Activated CD4-positive, alpha-beta T cell treated with anti-CD3 and anti-CD28 coated beads for 36 hours (primary cell): ENCODE measurements at regions not wholly inside any gene's neighbourhood (a gene's known extent, or its start where the extent isn't known, plus 50 kb on each side); places are given as distances from the start of the nearest gene placed in this dataset.
"Not testable (repeated sequence)": the region's sequence is repeated elsewhere in the genome, so short reads cannot be mapped to it uniquely, and the experiment has no call there.

ENCODE experiments used
- ATAC-seq: fragments of 200-7000 bp; cut with Tn5 transposase; one replicate; pipeline ENCODE4 v1.10.0; 2021; ENCODE audit warnings: mild to moderate bottlenecking, moderate library complexity
- CTCF ChIA-PET: fragments of 350-600 bp; sonication (Branson Sonifier 250); formaldehyde crosslinking; loops from one replicate; lab custom pipeline; 2021; ENCODE audit warnings: antibody characterized with exemption; lab: Charles Lee
- POLR2A ChIA-PET: fragments of 350-600 bp; sonication (Branson Sonifier 250); formaldehyde crosslinking; loops from one replicate; lab custom pipeline; 2021; ENCODE audit warnings: antibody characterized with exemption, inconsistent platforms; lab: Charles Lee
- DNase-seq: peaks from one replicate; pipeline ENCODE4 v3.0.0-alpha.2; 2020
- H3K27ac Mint-ChIP-seq: one replicate; pipeline ENCODE4 v1.8.0; 2021; ENCODE audit warnings: mixed read lengths
- H3K27me3 Mint-ChIP-seq: one replicate; pipeline ENCODE4 v1.8.0; 2021; ENCODE audit warnings: mixed read lengths
- H3K36me3 Mint-ChIP-seq: one replicate; pipeline ENCODE4 v1.8.0; 2021; ENCODE audit warnings: low read depth, mixed read lengths
- H3K4me1 Mint-ChIP-seq: one replicate; pipeline ENCODE4 v1.8.0; 2021; ENCODE audit warnings: mixed read lengths
- H3K4me3 Mint-ChIP-seq: one replicate; pipeline ENCODE4 v1.8.0; 2021; ENCODE audit warnings: mild to moderate bottlenecking, moderate library complexity, mixed read lengths
- H3K9me3 Mint-ChIP-seq: one replicate; pipeline ENCODE4 v1.8.0; 2021; ENCODE audit warnings: low read depth, mixed read lengths
- intact Hi-C, 2 experiments: fragments of 100-400 bp; cut with DNase I in 1 of 2; cut with micrococcal nuclease in 1 of 2; formaldehyde crosslinking; loops; one replicate each; pipeline versions ENCODE4 v1.14.2 to v1.15.1; 2022 to 2024; cut with DNase I, micrococcal nuclease

- DNase-seq, H3K4me3 Mint-ChIP-seq, H3K36me3 Mint-ChIP-seq, POLR2A ChIA-PET, ATAC-seq, CTCF ChIA-PET, intact Hi-C loops, H3K27me3 Mint-ChIP-seq: not testable (repeated sequence)
- peaks cover 14% of the 10 kb centered on the region for H3K4me1 Mint-ChIP-seq
- H3K27ac Mint-ChIP-seq, result peak overlapping the region; percentile 44
- peaks cover 11% of the 10 kb centered on the region for H3K9me3 Mint-ChIP-seq
Observed at GRCh38 chr20:30164389-30164788, 1093.1 kb upstream of the DEFB115 start.

- Mint-ChIP-seq H3K4me1 (peaks cover 14% of the 10 kb centered on the region), H3K36me3 (peaks cover 2% of the 10 kb centered on the region), H3K27me3 (no peaks in the 10 kb centered on the region), H3K9me3 (peaks cover 10% of the 10 kb centered on the region), H3K4me3 (no peak overlapping the region), H3K27ac (no peak overlapping the region)
- no peak for DNase-seq
- CTCF ChIA-PET, result no interaction called here
- intact Hi-C loops, result no loop called here
- POLR2A ChIA-PET, result no interaction called here
- no peak for ATAC-seq
Observed at GRCh38 chr20:30167540-30167939, 1089.9 kb upstream of the DEFB115 start.

GRCh38 chr20:30168025-30168799, 1089.3 kb upstream of the DEFB115 start:
- no peak for ATAC-seq
- POLR2A ChIA-PET, result no interaction called here
- peak; percentile 19 for DNase-seq

GRCh38 chr20:30168800-30169138, 1088.7 kb upstream of the DEFB115 start:
- no peak for ATAC-seq
- intact Hi-C loops, result no loop called here

More at GRCh38 chr20:30168025-30168799, 1089.3 kb upstream of the DEFB115 start:
- Mint-ChIP-seq H3K36me3 (peaks cover 2% of the 10 kb centered on the region), H3K4me1 (peaks cover 14% of the 10 kb centered on the region), H3K27ac (no peak overlapping the region), H3K4me3 (no peak overlapping the region), H3K27me3 (no peaks in the 10 kb centered on the region), H3K9me3 (peaks cover 10% of the 10 kb centered on the region)
- intact Hi-C loops, result no loop called here
- CTCF ChIA-PET, result no interaction called here

GRCh38 chr20:30175681-30176080, 1081.8 kb upstream of the DEFB115 start:
- Mint-ChIP-seq H3K27me3 (no peaks in the 10 kb centered on the region), H3K4me3 (no peak overlapping the region), H3K9me3 (peaks cover 1% of the 10 kb centered on the region), H3K36me3 (no peaks in the 10 kb centered on the region), H3K4me1 (no peaks in the 10 kb centered on the region), H3K27ac (no peak overlapping the region)
- intact Hi-C loops, result no loop called here
- POLR2A ChIA-PET, result no interaction called here
- no peak for DNase-seq
- ATAC-seq, result no peak
- CTCF ChIA-PET, result no interaction called here

More at GRCh38 chr20:30168800-30169138, 1088.7 kb upstream of the DEFB115 start:
- DNase-seq, result no peak
- no peak overlapping the region for H3K4me3 Mint-ChIP-seq
- H3K9me3 Mint-ChIP-seq, result peaks cover 10% of the 10 kb centered on the region
- H3K36me3 Mint-ChIP-seq, result peaks cover 2% of the 10 kb centered on the region
- POLR2A ChIA-PET, result no interaction called here
- CTCF ChIA-PET, result no interaction called here
- H3K27me3 Mint-ChIP-seq, result no peaks in the 10 kb centered on the region
- H3K27ac Mint-ChIP-seq, result no peak overlapping the region
- peaks cover 14% of the 10 kb centered on the region for H3K4me1 Mint-ChIP-seq

GRCh38 chr20:30183124-30183523, 1074.3 kb upstream of the DEFB115 start:
- POLR2A ChIA-PET, CTCF ChIA-PET, intact Hi-C loops, H3K36me3 Mint-ChIP-seq, DNase-seq, H3K4me3 Mint-ChIP-seq, H3K4me1 Mint-ChIP-seq, H3K27me3 Mint-ChIP-seq, H3K27ac Mint-ChIP-seq, H3K9me3 Mint-ChIP-seq, ATAC-seq: not testable (repeated sequence)

- DNase-seq, intact Hi-C loops, H3K27ac Mint-ChIP-seq, CTCF ChIA-PET, POLR2A ChIA-PET, H3K36me3 Mint-ChIP-seq, H3K27me3 Mint-ChIP-seq, H3K4me3 Mint-ChIP-seq, H3K9me3 Mint-ChIP-seq, H3K4me1 Mint-ChIP-seq, ATAC-seq: not testable (repeated sequence)
Observed at GRCh38 chr20:30191785-30192184, 1065.7 kb upstream of the DEFB115 start.

- H3K36me3 Mint-ChIP-seq, H3K4me3 Mint-ChIP-seq, POLR2A ChIA-PET, H3K4me1 Mint-ChIP-seq, H3K27me3 Mint-ChIP-seq, H3K27ac Mint-ChIP-seq, intact Hi-C loops, ATAC-seq, H3K9me3 Mint-ChIP-seq, CTCF ChIA-PET, DNase-seq: not testable (repeated sequence)
Observed at GRCh38 chr20:30234477-30234876, 1023.0 kb upstream of the DEFB115 start.

GRCh38 chr20:30275073-30275472, 982.4 kb upstream of the DEFB115 start:
- DNase-seq, H3K4me1 Mint-ChIP-seq, H3K9me3 Mint-ChIP-seq, H3K27ac Mint-ChIP-seq, POLR2A ChIA-PET, H3K4me3 Mint-ChIP-seq, H3K36me3 Mint-ChIP-seq, H3K27me3 Mint-ChIP-seq, ATAC-seq, CTCF ChIA-PET, intact Hi-C loops: not testable (repeated sequence)

- Mint-ChIP-seq H3K27ac (no peak overlapping the region), H3K36me3 (no peaks in the 10 kb centered on the region), H3K4me3 (no peak overlapping the region), H3K9me3 (peaks cover 5% of the 10 kb centered on the region), H3K27me3 (no peaks in the 10 kb centered on the region), H3K4me1 (no peaks in the 10 kb centered on the region)
- CTCF ChIA-PET, result no interaction called here
- POLR2A ChIA-PET, result no interaction called here
- ATAC-seq, result no peak
- intact Hi-C loops, result loop anchor here in 1 of 2 experiments (5.0 kb wide), 1 partner anchor 96 kb away; no protein-coding TSS in a partner anchor
- no peak for DNase-seq
Observed at GRCh38 chr20:30281584-30282197, 975.8 kb upstream of the DEFB115 start.

GRCh38 chr20:30283476-30284280, 973.8 kb upstream of the DEFB115 start:
- H3K27me3 Mint-ChIP-seq, POLR2A ChIA-PET, H3K9me3 Mint-ChIP-seq, CTCF ChIA-PET, ATAC-seq, H3K36me3 Mint-ChIP-seq, H3K4me1 Mint-ChIP-seq: not testable (repeated sequence)
- intact Hi-C loops, result loop anchor here in 1 of 2 experiments (5.0 kb wide), 1 partner anchor 94 kb away; no protein-coding TSS in a partner anchor
- peak overlapping the region; percentile 60 for H3K4me3 Mint-ChIP-seq
- peak overlapping the region; percentile 74 for H3K27ac Mint-ChIP-seq
- DNase-seq, result peak; percentile 79
